ENCODE measurements at regions not wholly inside any gene's neighbourhood (a gene's known extent, or its start where the extent isn't known, plus 50 kb on each side); places are given as distances from the start of the nearest gene placed in this dataset.

GRCh38 chr6:25165800-25166199 is 113.4 kb upstream of the CARMIL1 start:
- Mint-ChIP-seq H3K27ac (ENCODE audit: unreplicated experiment) (peak overlapping the region; percentile 87), H3K4me3 (ENCODE audit: unreplicated experiment) (peak overlapping the region; percentile 63), H3K27me3 (ENCODE audit: unreplicated experiment) (no peaks in the 10 kb centered on the region), H3K36me3 (ENCODE audit: unreplicated experiment) (peaks cover 4% of the 10 kb centered on the region), H3K4me1 (ENCODE audit: unreplicated experiment) (peaks cover 55% of the 10 kb centered on the region), H3K9me3 (ENCODE audit: unreplicated experiment) (peaks cover 3% of the 10 kb centered on the region)
- no peak for TF ChIP-seq CTCF (IDR thresholded peaks at IDR 0.05)
- DNase-seq (ENCODE audit: extremely low spot score, unreplicated experiment), result no peak

- no peak for DNase-seq (ENCODE audit: extremely low spot score, unreplicated experiment)
- H3K4me3 Mint-ChIP-seq (ENCODE audit: unreplicated experiment), result no peak overlapping the region
- H3K9me3 Mint-ChIP-seq (ENCODE audit: unreplicated experiment), result peaks cover 3% of the 10 kb centered on the region
- H3K4me1 Mint-ChIP-seq (ENCODE audit: unreplicated experiment), result peaks cover 66% of the 10 kb centered on the region
- H3K27ac Mint-ChIP-seq (ENCODE audit: unreplicated experiment), result peak overlapping the region; percentile 87
- H3K27me3 Mint-ChIP-seq (ENCODE audit: unreplicated experiment), result no peaks in the 10 kb centered on the region
- TF ChIP-seq CTCF (IDR thresholded peaks at IDR 0.05), result no peak
- H3K36me3 Mint-ChIP-seq (ENCODE audit: unreplicated experiment), result peaks cover 4% of the 10 kb centered on the region
Observed at GRCh38 chr6:25166955-25167748, 112.0 kb upstream of the CARMIL1 start.

GRCh38 chr6:25167961-25168360 is 111.2 kb upstream of the CARMIL1 start:
- Mint-ChIP-seq H3K9me3 (ENCODE audit: unreplicated experiment) (peaks cover 3% of the 10 kb centered on the region), H3K27me3 (ENCODE audit: unreplicated experiment) (no peaks in the 10 kb centered on the region), H3K36me3 (ENCODE audit: unreplicated experiment) (peaks cover 4% of the 10 kb centered on the region), H3K4me3 (ENCODE audit: unreplicated experiment) (no peak overlapping the region), H3K4me1 (ENCODE audit: unreplicated experiment) (peaks cover 74% of the 10 kb centered on the region), H3K27ac (ENCODE audit: unreplicated experiment) (peak overlapping the region; percentile 87)
- DNase-seq (ENCODE audit: extremely low spot score, unreplicated experiment), result no peak
- no peak for TF ChIP-seq CTCF (IDR thresholded peaks at IDR 0.05)

- Mint-ChIP-seq H3K27me3 (ENCODE audit: unreplicated experiment) (no peaks in the 10 kb centered on the region), H3K4me3 (ENCODE audit: unreplicated experiment) (no peak overlapping the region), H3K27ac (ENCODE audit: unreplicated experiment) (peak overlapping the region; percentile 95), H3K9me3 (ENCODE audit: unreplicated experiment) (peaks cover 3% of the 10 kb centered on the region), H3K36me3 (ENCODE audit: unreplicated experiment) (peaks cover 4% of the 10 kb centered on the region), H3K4me1 (ENCODE audit: unreplicated experiment) (peaks cover 81% of the 10 kb centered on the region)
- no peak for DNase-seq (ENCODE audit: extremely low spot score, unreplicated experiment)
- no peak for TF ChIP-seq CTCF (IDR thresholded peaks at IDR 0.05)
Observed at GRCh38 chr6:25168637-25169036, 110.5 kb upstream of the CARMIL1 start.

DNA sequence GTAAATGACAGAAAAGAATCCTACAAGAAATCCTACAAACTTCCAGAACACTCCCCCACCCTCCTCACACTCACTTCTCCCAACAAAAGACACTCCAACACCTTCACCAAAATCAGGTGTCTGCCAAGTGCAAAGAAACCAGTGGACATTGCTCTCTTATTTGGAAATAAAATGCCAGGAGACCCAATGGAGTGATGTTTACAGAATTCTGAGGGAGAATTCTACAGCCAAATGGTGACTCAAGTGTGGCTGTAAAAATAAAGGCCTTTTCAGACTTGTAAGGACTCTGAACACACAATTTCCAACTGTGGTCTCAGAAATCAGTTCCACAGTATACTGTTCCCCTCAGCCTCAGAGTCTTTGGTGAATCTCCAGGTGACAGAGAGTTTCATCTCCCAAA is 109.6 kb upstream of the CARMIL1 start:
- Mint-ChIP-seq H3K4me1 (ENCODE audit: unreplicated experiment) (peaks cover 88% of the 10 kb centered on the region), H3K27ac (ENCODE audit: unreplicated experiment) (peak overlapping the region; percentile 95), H3K36me3 (ENCODE audit: unreplicated experiment) (peaks cover 2% of the 10 kb centered on the region), H3K4me3 (ENCODE audit: unreplicated experiment) (no peak overlapping the region), H3K27me3 (ENCODE audit: unreplicated experiment) (no peaks in the 10 kb centered on the region), H3K9me3 (ENCODE audit: unreplicated experiment) (peaks cover 1% of the 10 kb centered on the region)
- no peak for DNase-seq (ENCODE audit: extremely low spot score, unreplicated experiment)
- no peak for TF ChIP-seq CTCF (IDR thresholded peaks at IDR 0.05)

Data from osteocyte (in vitro differentiated cells).